Sigmoid colon (tissue), 4 donors: ENCODE measurements at regions not wholly inside any gene's neighbourhood (a gene's known extent, or its start where the extent isn't known, plus 50 kb on each side); places are given as distances from the start of the nearest gene placed in this dataset.

Experiments
- POLR2A ChIP-seq, 2 donors: fragments of 450-650 bp; IDR thresholded peaks; one replicate each; pipeline ENCODE4 v1.6.1; 2016; ENCODE audit warnings: antibody characterized with exemption in 2 of 2, mild to moderate bottlenecking in 2 of 2, moderate library complexity in 2 of 2
- POLR2AphosphoS5 ChIP-seq, 4 donors: sonication (generic); formaldehyde crosslinking; IDR thresholded peaks; one replicate each; pipeline ENCODE4 v1.6.1; 2017; ENCODE audit warnings: antibody characterized with exemption in 4 of 4

DNA sequence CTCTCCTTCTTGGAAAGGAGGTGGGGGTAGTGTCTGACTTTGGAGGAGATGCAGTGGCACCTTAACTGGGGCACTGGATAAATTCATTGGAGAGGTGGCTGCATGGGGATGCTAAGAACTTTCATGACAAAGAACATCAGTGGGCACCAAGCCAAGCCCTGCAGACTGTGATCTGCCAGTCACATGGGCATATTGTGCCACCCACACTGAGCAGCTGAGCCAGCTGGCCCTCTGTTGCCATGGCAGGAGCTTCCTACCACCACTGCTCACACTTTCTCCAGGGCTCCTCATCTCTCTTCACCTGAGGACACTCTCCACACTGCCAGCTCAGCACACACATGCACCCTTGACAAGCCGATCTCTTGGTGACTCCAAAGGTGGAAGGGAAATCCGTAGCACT lies 715.6 kb downstream of the QKI start:
- no peak for TF ChIP-seq POLR2A (IDR thresholded peaks at IDR 0.05)
- no peak for TF ChIP-seq POLR2AphosphoS5 (IDR thresholded peaks at IDR 0.05)
